Endometrium (tissue), 2 donors: ENCODE measurements at regions not wholly inside any gene's neighbourhood (a gene's known extent, or its start where the extent isn't known, plus 50 kb on each side); places are given as distances from the start of the nearest gene placed in this dataset.
"Not testable (repeated sequence)": the region's sequence is repeated elsewhere in the genome, so short reads cannot be mapped to it uniquely, and the experiment has no call there.

Source experiments
- FAIRE-seq: peaks from 2 replicates; lab custom pipeline; 2012; peaks lifted over from hg19 to GRCh38; lab: Jason Lieb, UNC
- donor health status: control.
- donor health status: control.

- FAIRE-seq, result no peak
These were observed 189.2 kb upstream of the NR4A3 start for GRCh38 chr9:99632349-99633038.

GRCh38 chr9:99633265-99633664, 188.4 kb upstream of the NR4A3 start:
- no peak for FAIRE-seq

GRCh38 chr9:99634186-99634585, 187.5 kb upstream of the NR4A3 start:
- no peak for FAIRE-seq

GRCh38 chr9:99635032-99635431, 186.7 kb upstream of the NR4A3 start:
- no peak for FAIRE-seq

GRCh38 chr9:99637641-99638040, 184.0 kb upstream of the NR4A3 start:
- no peak for FAIRE-seq

- FAIRE-seq, result no peak
These were observed 182.7 kb upstream of the NR4A3 start for GRCh38 chr9:99638971-99639370.

GRCh38 chr9:99647604-99648003, 174.1 kb upstream of the NR4A3 start:
- no peak for FAIRE-seq

- no peak for FAIRE-seq
These were observed 171.4 kb upstream of the NR4A3 start for GRCh38 chr9:99650187-99650874.

GRCh38 chr9:99660191-99660636, 161.5 kb upstream of the NR4A3 start:
- FAIRE-seq, result no peak

GRCh38 chr9:99663297-99663696, 158.4 kb upstream of the NR4A3 start:
- FAIRE-seq, result no peak

GRCh38 chr9:99663856-99664255, 157.8 kb upstream of the NR4A3 start:
- FAIRE-seq, result no peak

GRCh38 chr9:99666571-99666970, 155.1 kb upstream of the NR4A3 start:
- FAIRE-seq, result no peak

- not testable (repeated sequence) for FAIRE-seq
These were observed 150.8 kb upstream of the NR4A3 start for GRCh38 chr9:99670886-99671285.

GRCh38 chr9:99677281-99677680, 144.4 kb upstream of the NR4A3 start:
- no peak for FAIRE-seq

GRCh38 chr9:99678566-99678965, 143.1 kb upstream of the NR4A3 start:
- FAIRE-seq, result no peak

- FAIRE-seq, result no peak
These were observed 141.5 kb upstream of the NR4A3 start for GRCh38 chr9:99680191-99680590.

- FAIRE-seq, result no peak
These were observed 140.6 kb upstream of the NR4A3 start for GRCh38 chr9:99681113-99681512.

- FAIRE-seq, result no peak
These were observed 139.3 kb upstream of the NR4A3 start for GRCh38 chr9:99682378-99682777.

- no peak for FAIRE-seq
These were observed 138.8 kb upstream of the NR4A3 start for GRCh38 chr9:99682870-99683269.

GRCh38 chr9:99690573-99690972, 131.1 kb upstream of the NR4A3 start:
- no peak for FAIRE-seq

- no peak for FAIRE-seq
These were observed 127.8 kb upstream of the NR4A3 start for GRCh38 chr9:99693888-99694287.

GRCh38 chr9:99694393-99694792, 127.3 kb upstream of the NR4A3 start:
- no peak for FAIRE-seq

GRCh38 chr9:99699396-99699795, 122.3 kb upstream of the NR4A3 start:
- no peak for FAIRE-seq

- FAIRE-seq, result no peak
These were observed 109.5 kb upstream of the NR4A3 start for GRCh38 chr9:99712214-99712613.
